ENCODE measurements at regions not wholly inside any gene's neighbourhood (a gene's known extent, or its start where the extent isn't known, plus 50 kb on each side); places are given as distances from the start of the nearest gene placed in this dataset.

DNA sequence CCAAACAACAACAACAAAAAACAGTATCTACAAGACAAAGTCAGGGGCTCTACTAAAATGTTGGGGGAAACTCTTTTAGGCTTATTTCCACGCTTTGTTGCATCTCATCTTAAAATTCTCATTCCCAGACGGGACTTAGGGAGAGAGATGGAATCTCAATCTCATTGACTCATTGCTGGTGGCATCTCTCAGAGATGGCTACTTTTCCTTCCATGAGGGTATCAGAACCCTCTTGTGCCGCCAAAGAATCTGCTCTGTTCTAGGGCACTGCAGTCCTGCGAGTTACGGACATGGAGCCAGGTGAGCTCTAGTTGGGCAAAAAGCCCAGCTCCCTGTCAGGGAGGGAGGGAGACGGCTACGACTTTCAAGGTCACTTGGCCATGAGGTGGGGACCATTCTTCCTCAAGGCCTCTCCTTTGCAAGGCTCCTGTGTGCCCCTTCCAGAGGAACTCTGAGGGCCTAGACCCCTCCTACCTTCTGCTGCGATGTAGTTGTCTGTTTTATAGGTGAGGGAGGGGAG is 68.0 kb downstream of the MYCN start:
- DNase-seq (ENCODE audit: low read depth in 3 of 3), result no peak

DNA sequence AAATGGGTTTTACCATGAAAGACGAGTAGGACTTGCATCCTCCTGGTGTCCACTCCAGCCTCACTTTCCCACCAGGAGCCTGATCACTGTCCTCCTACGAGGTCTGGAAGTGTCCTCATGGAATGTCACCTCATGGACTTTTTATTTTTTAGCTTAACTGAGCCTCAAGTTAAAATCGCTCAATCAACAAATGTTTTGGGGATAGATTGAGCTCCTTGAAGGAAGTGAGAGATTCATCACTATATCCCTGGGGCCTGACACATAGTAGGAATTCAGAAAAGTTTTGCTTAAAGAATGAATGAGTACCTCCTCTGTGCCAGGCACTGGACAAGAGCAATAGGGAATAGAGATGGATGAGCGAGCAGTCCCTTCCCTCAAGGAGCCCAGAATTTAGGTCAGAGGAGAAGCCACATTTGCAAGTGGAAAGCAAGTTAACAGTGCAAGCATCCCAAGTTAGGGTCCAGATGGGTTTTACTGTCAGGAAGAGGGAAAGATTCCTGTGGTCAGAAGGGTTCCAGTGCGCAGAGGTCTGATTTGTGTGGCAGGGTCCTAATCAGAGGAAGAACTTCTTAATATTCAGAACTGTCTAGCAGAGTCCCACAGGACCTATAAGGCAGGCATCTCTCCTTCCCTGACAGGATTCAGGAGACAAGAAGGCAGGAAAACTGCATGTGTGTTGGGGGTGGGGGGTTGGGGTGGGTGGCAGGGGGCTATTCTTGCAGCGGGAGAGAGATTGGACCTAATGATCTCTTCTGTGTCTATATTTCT is 67.0 kb downstream of the MYCN start:
- DNase-seq (ENCODE audit: low read depth in 3 of 3), result no peak

DNA sequence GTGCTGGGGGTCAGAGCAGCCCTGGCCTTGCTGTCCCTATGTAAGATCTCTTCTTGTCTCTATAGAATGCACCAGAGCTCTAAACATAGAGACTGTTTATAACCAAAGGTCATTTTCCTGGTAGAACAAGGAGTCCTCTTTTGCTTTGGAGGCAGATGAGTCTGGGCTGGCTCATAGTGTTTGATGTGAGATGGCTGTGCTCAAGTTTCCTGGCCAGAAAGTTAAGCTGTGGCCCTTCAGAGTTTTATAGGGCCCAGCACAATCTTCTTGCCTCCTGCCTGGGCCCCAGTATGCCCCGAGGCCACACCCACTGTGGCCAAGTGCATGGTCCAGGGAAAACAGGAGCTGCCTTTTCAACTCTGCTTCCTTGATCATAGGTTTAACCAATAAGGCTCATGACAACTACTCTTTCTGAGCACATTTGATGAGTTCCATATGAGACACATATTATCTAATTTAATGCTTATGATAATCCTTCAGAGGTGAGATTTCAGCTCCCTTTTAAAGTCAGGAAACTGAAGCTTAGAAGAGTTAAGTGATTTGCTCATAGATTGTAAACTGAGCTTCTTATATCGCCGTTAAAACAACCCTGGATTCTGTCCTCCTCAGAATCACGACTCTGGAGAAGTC is 66.3 kb downstream of the MYCN start:
- no peak for DNase-seq (ENCODE audit: low read depth in 3 of 3)

DNA sequence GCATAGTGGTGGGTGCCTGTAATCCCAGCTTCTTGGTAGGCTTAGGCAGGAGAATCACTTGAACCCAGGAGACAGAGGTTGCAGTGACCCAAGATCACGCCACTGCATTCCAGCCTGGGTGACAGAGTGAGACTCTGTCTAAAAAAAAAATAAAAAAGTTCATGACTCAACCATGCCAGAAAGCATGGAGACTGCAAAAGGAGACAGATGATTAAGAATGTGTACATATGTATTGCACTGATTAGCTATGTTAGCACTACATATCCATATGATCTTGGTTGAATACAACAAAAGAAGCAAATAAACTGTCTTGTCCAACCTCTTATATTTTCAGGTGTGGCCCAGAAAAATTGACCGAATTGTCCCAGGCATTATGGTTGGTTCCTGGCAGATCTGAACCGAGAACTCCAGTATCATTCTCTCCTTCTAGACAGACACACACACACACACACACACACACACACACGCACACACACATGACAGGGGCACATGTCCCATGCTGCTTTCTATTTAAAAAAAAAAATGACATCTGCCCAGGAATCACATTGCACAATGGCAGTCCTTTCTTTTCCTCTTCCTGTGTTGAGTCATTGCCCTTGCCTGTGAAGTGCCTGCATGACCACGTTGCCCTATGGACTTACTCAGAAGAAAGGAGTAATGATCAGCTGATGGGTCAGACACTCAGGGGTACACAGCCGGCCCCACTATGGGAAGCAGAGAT is 65.6 kb downstream of the MYCN start:
- no peak for DNase-seq (ENCODE audit: low read depth in 3 of 3)

DNA sequence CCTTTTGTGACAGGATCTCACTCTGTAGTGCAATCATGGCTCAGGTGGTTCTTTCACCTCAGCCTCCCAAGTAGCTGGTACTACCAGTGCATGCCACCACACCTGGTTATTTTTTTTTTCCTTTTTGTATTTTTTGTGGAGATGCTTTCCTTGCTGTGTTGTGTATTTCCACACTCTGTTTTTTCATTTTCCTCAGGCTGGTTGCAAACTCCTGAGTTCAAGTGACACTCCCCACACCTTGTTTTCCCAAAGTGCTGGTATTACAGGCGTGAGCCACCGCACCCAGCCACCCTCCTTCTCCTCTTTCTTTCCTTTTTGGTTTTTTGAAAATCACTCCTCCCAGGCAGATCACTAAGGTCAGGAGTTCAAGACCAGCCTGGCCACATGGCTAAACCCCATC is 65.0 kb downstream of the MYCN start:
- no peak for DNase-seq (ENCODE audit: low read depth in 3 of 3)

DNA sequence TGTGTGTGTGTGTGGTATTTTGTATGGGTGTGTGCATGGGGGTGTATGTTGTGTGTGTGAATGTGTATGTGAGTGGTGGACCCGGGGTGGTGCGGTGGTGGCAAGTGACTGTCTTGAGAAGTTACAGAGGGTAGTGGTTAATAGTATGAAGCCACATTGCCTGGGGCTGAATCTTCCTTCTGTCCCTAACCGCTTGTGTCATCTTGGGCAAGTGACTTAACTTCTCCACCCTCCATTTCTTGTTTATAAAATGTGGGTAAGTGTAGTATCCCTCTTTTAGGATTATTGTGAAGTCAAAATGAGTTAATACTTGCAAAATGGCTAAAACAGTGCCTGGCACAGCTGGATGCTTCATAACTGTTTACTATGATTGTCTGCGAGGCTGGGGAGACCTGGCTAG is 63.5 kb downstream of the MYCN start:
- no peak for DNase-seq (ENCODE audit: low read depth in 3 of 3)

DNA sequence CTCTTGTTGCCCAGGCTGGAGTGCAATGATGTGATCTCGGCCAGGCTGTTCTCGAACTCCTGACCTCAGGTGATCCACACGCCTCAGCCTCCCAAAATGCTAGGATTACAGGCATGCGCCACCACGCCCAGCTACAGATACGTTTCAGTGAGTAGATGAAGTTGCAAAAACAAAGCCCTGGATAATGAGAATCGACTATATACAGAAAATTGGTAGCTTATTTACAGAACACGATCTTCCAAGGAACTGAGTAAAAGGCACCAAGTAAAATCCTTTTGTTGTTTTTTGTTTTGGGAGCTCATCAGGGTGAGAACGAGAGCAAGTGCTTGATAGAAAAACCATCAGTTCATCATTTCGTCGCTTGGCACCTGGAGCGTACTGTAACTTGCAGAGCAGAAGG is 62.8 kb downstream of the MYCN start:
- no peak for DNase-seq (ENCODE audit: low read depth in 3 of 3)

DNA sequence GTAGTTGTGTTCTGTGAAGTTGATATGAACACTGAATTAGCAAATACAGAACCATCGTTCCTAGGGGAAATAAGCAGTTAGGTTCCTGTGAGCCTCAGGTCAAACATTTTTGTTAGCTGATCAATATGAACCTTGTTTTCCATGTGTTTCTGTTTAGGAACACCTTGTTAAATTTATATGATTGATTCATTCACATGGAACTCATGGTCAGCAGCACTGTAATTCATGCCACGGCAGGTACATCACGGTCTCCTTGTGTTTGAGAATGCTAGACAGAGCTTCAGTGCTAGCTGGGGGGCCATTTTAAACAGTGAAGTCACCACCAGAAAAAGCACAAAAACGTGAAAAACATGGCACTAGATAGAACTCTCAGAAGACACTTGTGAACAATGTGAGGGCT is 62.2 kb downstream of the MYCN start:
- DNase-seq (ENCODE audit: low read depth in 3 of 3), result no peak

DNA sequence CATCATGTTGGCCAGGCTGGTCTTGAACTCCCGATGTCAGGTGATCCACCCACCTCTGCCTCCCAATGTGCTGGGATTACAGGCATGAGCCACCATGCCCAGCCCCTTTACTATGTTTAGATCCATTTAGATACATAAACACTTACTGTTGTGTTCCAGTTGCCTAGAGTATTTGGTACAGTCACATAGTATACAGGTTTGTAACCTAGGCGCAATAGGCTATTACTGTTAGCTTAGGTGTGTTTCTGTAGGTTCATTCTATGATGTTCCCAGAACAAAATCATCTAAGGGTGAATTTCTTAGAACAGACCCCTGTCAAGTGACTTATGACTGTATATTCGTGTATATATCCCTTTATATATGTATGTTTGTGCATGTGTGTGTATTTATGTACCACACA is 61.8 kb downstream of the MYCN start:
- no peak for DNase-seq (ENCODE audit: low read depth in 3 of 3)

DNA sequence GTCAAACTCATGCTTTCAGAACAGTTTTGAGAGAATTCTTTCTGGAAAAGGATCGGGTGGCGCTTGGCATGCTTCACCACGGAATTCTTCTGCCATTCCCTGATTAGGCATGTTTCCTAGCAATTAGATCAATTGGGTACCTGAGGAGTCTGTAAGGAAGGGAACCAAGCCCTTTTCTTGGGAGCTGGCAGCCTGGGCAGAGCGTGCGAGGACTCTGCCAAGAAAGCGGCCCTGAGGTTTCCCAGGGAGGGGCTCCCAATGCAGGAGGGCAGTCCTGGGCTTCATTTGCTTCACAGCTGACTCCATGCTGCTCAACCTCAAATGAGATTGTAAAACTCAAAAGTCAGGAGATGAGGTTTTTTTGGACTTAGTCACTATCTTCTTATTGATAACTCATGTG is 60.3 kb downstream of the MYCN start:
- DNase-seq (ENCODE audit: low read depth in 3 of 3), result no peak

DNA sequence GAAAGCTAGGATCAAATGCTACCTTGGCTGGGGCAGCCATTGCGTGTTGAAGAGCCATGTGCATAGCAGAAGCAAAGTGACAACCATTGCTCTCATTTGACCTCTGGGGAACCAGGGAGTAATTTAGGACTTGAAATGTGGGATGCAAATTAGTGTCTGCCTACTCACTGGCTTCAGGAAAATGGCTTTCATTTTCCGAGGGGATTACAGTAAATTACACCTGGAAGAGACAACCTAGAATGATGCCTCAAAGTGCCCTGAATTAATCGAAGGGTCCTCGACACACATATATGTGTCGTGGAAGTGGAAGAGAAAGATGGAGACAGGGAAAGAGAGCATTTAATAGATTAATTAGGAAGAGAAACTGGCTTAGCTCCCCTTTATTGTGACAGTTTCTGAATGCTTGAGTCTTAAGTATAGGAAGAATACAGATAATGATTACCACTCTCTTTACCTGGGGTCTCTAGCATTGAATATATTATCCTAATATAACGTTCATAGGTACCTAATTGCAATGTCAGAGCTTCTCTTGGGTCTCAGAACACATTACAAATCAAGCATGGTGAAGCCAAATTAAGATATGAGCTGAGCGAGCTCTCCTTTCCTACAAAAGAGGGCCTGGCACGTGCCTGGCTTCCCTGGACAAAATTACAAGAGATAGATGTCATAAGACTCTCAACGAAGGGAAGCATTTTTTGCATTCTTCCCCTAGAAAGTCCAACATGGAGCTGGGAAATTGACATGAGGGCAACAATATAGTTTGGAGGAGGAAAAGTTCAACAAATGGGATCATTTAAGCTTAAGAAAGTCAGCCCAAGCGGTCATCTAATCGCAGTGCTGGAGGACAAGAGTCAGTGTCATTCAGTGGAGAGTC is 59.5 kb downstream of the MYCN start:
- no peak for DNase-seq (ENCODE audit: low read depth in 3 of 3)

DNA sequence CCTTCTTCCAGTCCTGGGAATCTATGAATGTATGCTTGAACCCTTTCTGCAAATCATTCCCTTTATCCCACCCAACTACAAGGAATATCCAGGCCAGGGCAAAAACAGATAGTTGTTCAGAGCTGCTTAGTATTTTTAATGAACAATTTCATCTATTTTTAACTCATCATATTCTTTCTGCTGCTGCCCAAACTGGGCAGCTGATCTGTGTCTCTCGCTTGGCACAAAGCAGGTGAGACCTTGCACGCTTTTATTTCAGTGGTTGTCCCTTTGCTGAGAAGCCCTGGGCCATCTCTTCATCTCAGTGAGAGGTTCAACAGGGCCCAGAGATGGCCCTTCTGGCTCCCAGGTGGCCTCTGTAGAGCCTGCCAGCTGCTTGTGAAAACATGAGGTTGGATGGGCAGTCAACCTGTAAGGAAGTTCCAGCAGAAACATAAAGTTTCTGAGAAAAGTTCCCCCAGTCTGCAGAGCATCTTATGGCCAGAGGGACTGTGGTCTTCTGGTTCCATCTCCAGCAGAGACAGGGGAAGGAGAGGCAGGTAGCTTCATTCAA is 57.5 kb downstream of the MYCN start:
- DNase-seq (ENCODE audit: low read depth in 3 of 3), result no peak

DNA sequence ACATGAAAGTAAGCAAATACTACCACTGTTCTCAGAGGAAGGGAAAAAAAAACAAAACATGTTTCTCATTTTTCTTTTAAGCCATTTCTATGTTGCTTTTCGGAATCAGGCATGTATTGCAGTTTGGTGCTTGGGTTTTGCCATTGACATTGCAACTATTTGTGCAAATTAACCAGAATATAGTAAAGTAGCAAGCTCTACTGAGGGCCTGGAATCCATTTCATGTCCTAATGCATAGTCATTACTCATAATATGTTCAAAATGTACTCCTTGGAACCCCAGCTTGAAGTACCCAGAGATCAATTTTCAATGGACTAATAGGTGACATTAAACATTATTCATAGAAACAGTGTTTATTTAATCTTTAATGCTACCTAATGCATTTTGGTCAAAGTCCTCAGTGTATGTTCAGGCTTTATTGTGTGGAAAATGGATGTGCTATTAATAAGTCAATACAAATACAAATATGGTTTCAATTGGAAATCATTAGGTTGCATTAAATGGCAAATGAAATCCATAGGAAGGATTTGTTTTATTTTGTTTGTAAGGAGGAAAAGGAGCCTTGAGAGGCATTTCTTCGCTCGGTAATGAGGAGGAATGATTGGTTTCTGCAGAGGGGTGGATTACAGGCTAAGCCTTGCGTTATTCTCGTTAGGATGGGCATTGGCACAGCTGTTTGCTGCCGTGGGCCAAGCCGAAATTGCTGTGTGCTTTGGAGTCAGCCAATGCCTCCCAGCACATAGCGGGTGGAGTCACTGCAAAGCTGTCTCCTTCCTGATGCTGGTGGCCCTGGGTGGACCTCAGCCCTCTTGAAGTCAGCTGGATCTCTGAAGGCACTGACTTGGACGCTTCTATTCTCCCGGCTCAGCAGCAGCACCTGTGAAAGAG is 56.4 kb downstream of the MYCN start:
- no peak for DNase-seq (ENCODE audit: low read depth in 3 of 3)

Measured in stimulated activated CD4-positive, alpha-beta T cell treated with anti-CD3 and anti-CD28 coated beads, TNF-alpha, amount 100 ng/mL, for 4 hours (primary cell).